ENCODE measurements at regions not wholly inside any gene's neighbourhood (a gene's known extent, or its start where the extent isn't known, plus 50 kb on each side); places are given as distances from the start of the nearest gene placed in this dataset.
"Not testable (repeated sequence)": the region's sequence is repeated elsewhere in the genome, so short reads cannot be mapped to it uniquely, and the experiment has no call there.

- no peaks in the 10 kb centered on the region for H3K27me3 ChIP-seq (ENCODE audit: control insufficient read depth, insufficient read depth, low read length)
- H3K36me3 ChIP-seq (ENCODE audit: control insufficient read depth, insufficient read depth, low read length): no peaks in the 10 kb centered on the region
- H3K4me1 ChIP-seq (ENCODE audit: control insufficient read depth, insufficient read depth, low read length): no peaks in the 10 kb centered on the region
- no peaks in the 10 kb centered on the region for H3K9me3 ChIP-seq (replicated peaks; ENCODE audit: control insufficient read depth, low read depth, low read length)
- WGBS (ENCODE audit: insufficient coverage): 100% methylated on average over 1 of the region's 6 CpGs
- H3K4me3 ChIP-seq (ENCODE audit: low read length): no peak overlapping the region
- no peak for DNase-seq
- no peak overlapping the region for H3K27ac ChIP-seq (ENCODE audit: low read length)
Observed at GRCh38 chr6:51163843-51164529, 345.3 kb downstream of the TFAP2B start.

GRCh38 chr6:51166914-51167313 is 348.2 kb downstream of the TFAP2B start:
- H3K36me3 ChIP-seq (ENCODE audit: control insufficient read depth, insufficient read depth, low read length): no peaks in the 10 kb centered on the region
- no peaks in the 10 kb centered on the region for H3K4me1 ChIP-seq (ENCODE audit: control insufficient read depth, insufficient read depth, low read length)
- no peak overlapping the region for H3K4me3 ChIP-seq (ENCODE audit: low read length)
- no peaks in the 10 kb centered on the region for H3K27me3 ChIP-seq (ENCODE audit: control insufficient read depth, insufficient read depth, low read length)
- H3K9me3 ChIP-seq (replicated peaks; ENCODE audit: control insufficient read depth, low read depth, low read length): no peaks in the 10 kb centered on the region
- no peak for DNase-seq
- no peak overlapping the region for H3K27ac ChIP-seq (ENCODE audit: low read length)
- WGBS (ENCODE audit: insufficient coverage): no CpG with 5 or more reads among the region's 1 CpG

DNA sequence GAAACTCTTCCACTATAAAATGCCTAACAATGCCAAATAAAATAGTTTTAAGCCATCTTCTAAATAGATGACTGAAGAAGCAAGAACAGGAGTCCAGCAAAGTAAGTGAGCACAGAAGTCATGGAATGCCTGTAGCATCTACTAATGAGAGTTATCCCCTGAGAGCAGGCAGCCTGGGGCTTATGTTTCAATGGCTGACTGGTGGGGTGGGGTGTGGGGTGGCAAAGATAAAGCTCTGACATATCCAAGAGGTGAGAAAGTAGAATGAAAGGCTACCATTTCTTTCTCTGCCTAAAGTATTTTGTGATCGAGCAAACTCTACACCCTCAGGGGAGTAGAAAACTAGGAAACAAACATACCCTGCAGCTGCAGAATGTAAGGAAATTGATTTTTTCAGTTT is 348.8 kb downstream of the TFAP2B start:
- Histone ChIP-seq H3K27me3 (ENCODE audit: control insufficient read depth, insufficient read depth, low read length) (no peaks in the 10 kb centered on the region), H3K9me3 (replicated peaks; ENCODE audit: control insufficient read depth, low read depth, low read length) (no peaks in the 10 kb centered on the region), H3K4me3 (ENCODE audit: low read length) (no peak overlapping the region), H3K4me1 (ENCODE audit: control insufficient read depth, insufficient read depth, low read length) (no peaks in the 10 kb centered on the region), H3K27ac (ENCODE audit: low read length) (no peak overlapping the region), H3K36me3 (ENCODE audit: control insufficient read depth, insufficient read depth, low read length) (no peaks in the 10 kb centered on the region)
- DNase-seq: peak; percentile 7
- no CpG with 5 or more reads among the region's 1 CpG for WGBS (ENCODE audit: insufficient coverage)

DNA sequence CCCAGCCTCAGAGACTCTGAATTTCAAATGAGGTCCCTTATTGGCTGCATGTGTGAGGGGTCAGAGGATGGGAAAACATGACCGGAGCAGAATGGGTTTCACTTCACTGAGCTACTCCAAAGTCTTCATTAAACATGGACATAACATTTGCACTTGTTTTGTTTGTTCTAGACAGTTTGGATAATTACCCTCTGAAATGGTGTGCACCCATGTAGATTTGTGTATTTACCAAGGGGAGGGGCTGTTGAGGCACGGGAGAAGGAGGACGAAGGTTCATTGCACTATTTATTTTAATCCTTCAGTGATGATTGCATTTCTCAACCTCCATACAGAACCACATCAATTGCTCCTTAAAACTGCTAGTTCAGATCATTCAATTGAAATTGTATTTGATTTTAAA is 364.2 kb downstream of the TFAP2B start:
- Histone ChIP-seq H3K4me3 (ENCODE audit: low read length) (no peak overlapping the region), H3K9me3 (replicated peaks; ENCODE audit: control insufficient read depth, low read depth, low read length) (no peaks in the 10 kb centered on the region), H3K27ac (ENCODE audit: low read length) (no peak overlapping the region), H3K36me3 (ENCODE audit: control insufficient read depth, insufficient read depth, low read length) (no peaks in the 10 kb centered on the region), H3K27me3 (ENCODE audit: control insufficient read depth, insufficient read depth, low read length) (no peaks in the 10 kb centered on the region), H3K4me1 (ENCODE audit: control insufficient read depth, insufficient read depth, low read length) (no peaks in the 10 kb centered on the region)
- WGBS (ENCODE audit: insufficient coverage): no CpG with 5 or more reads among the region's 3 CpGs
- no peak for DNase-seq

DNA sequence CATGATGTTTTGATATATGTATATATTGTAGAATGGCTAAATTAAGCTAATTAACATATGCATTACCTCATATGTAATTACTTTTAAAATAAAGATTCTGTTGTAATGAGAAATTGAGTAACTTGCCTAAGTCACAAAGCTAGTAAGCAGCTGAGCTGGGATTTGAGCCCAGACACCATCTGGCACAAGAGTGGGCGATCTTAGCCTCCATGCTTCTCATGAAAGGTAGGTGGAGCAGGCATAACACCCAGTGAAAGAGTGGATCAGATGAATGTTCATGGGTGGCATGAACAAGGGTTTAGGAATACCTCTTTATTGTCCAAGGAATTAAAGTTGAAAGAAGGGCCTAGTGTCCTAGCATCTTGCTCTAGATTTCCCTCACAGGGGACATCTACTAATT is 365.4 kb downstream of the TFAP2B start:
- Histone ChIP-seq H3K4me3 (ENCODE audit: low read length) (no peak overlapping the region), H3K9me3 (replicated peaks; ENCODE audit: control insufficient read depth, low read depth, low read length) (no peaks in the 10 kb centered on the region), H3K36me3 (ENCODE audit: control insufficient read depth, insufficient read depth, low read length) (no peaks in the 10 kb centered on the region), H3K27me3 (ENCODE audit: control insufficient read depth, insufficient read depth, low read length) (no peaks in the 10 kb centered on the region), H3K4me1 (ENCODE audit: control insufficient read depth, insufficient read depth, low read length) (no peaks in the 10 kb centered on the region), H3K27ac (ENCODE audit: low read length) (no peak overlapping the region)
- WGBS (ENCODE audit: insufficient coverage): 100% methylated on average over 1 of the region's 1 CpG
- no peak for DNase-seq

- not testable (repeated sequence) for H3K36me3 ChIP-seq (ENCODE audit: control insufficient read depth, insufficient read depth, low read length); DNase-seq; H3K4me1 ChIP-seq (ENCODE audit: control insufficient read depth, insufficient read depth, low read length); H3K27ac ChIP-seq (ENCODE audit: low read length); H3K9me3 ChIP-seq (replicated peaks; ENCODE audit: control insufficient read depth, low read depth, low read length); H3K27me3 ChIP-seq (ENCODE audit: control insufficient read depth, insufficient read depth, low read length); H3K4me3 ChIP-seq (ENCODE audit: low read length)
- 85% methylated on average over 4 of the region's 7 CpGs for WGBS (ENCODE audit: insufficient coverage)
Observed at GRCh38 chr6:51193163-51193562, 374.5 kb downstream of the TFAP2B start.

GRCh38 chr6:51199105-51199552 is 380.5 kb downstream of the TFAP2B start:
- WGBS (ENCODE audit: insufficient coverage): no CpG with 5 or more reads among the region's 2 CpGs
- DNase-seq: peak; percentile 3
- no peak overlapping the region for H3K27ac ChIP-seq (ENCODE audit: low read length)
- H3K4me1 ChIP-seq (ENCODE audit: control insufficient read depth, insufficient read depth, low read length): no peaks in the 10 kb centered on the region
- H3K27me3 ChIP-seq (ENCODE audit: control insufficient read depth, insufficient read depth, low read length): no peaks in the 10 kb centered on the region
- no peaks in the 10 kb centered on the region for H3K9me3 ChIP-seq (replicated peaks; ENCODE audit: control insufficient read depth, low read depth, low read length)
- no peak overlapping the region for H3K4me3 ChIP-seq (ENCODE audit: low read length)
- no peaks in the 10 kb centered on the region for H3K36me3 ChIP-seq (ENCODE audit: control insufficient read depth, insufficient read depth, low read length)

DNA sequence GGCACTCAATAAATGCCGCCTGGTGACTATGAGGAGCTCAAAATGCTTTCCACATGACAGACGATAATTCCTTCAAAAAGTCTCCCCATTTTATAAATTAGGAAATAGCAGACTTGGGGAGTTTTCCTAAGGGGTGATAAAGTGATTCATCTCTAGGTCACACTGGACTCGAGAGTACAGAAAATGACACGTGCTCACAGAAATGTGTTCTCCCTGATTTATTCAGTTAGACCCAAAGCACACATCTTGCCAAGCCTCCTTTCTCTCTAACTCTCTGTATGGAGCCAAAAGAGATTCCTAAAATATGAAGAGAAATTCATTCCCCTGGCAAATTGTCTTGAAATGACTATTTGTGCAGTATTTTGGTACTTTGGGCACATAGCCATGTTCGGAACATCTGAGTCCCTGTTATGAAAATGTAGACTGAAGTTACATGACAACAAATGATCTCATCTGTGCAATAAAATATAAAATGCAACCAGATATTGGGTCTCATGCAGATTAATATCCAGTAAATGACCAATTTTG is 381.1 kb downstream of the TFAP2B start:
- no peaks in the 10 kb centered on the region for H3K9me3 ChIP-seq (replicated peaks; ENCODE audit: control insufficient read depth, low read depth, low read length)
- WGBS (ENCODE audit: insufficient coverage): no CpG with 5 or more reads among the region's 5 CpGs
- no peak overlapping the region for H3K4me3 ChIP-seq (ENCODE audit: low read length)
- H3K27me3 ChIP-seq (ENCODE audit: control insufficient read depth, insufficient read depth, low read length): no peaks in the 10 kb centered on the region
- no peaks in the 10 kb centered on the region for H3K36me3 ChIP-seq (ENCODE audit: control insufficient read depth, insufficient read depth, low read length)
- peak; percentile 68 for DNase-seq
- H3K4me1 ChIP-seq (ENCODE audit: control insufficient read depth, insufficient read depth, low read length): no peaks in the 10 kb centered on the region
- no peak overlapping the region for H3K27ac ChIP-seq (ENCODE audit: low read length)

DNA sequence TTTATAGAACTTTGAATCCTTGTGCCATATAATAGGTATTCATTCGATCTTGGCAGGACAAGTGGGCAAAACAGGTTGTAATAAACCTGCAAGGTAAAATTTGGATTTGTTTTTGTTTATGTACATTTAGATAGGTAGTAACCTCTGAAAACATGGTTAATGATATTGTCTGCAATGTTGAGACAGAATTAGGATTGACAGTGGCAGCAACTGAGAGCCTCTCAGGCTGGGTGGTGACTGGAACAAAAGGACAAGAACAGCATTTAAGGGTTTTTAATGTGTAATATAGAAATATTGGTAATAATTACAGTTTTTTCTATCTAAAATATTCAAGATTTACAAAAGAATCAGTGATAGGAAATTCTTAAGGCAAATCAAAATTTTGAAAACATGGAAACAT is 382.0 kb downstream of the TFAP2B start:
- H3K4me3 ChIP-seq (ENCODE audit: low read length): no peak overlapping the region
- WGBS (ENCODE audit: insufficient coverage): no CpG with 5 or more reads among the region's 1 CpG
- H3K9me3 ChIP-seq (replicated peaks; ENCODE audit: control insufficient read depth, low read depth, low read length): no peaks in the 10 kb centered on the region
- no peaks in the 10 kb centered on the region for H3K27me3 ChIP-seq (ENCODE audit: control insufficient read depth, insufficient read depth, low read length)
- no peaks in the 10 kb centered on the region for H3K4me1 ChIP-seq (ENCODE audit: control insufficient read depth, insufficient read depth, low read length)
- H3K27ac ChIP-seq (ENCODE audit: low read length): no peak overlapping the region
- DNase-seq: no peak
- H3K36me3 ChIP-seq (ENCODE audit: control insufficient read depth, insufficient read depth, low read length): no peaks in the 10 kb centered on the region

- H3K4me1 ChIP-seq (ENCODE audit: control insufficient read depth, insufficient read depth, low read length); H3K36me3 ChIP-seq (ENCODE audit: control insufficient read depth, insufficient read depth, low read length); H3K9me3 ChIP-seq (replicated peaks; ENCODE audit: control insufficient read depth, low read depth, low read length); H3K4me3 ChIP-seq (ENCODE audit: low read length); H3K27me3 ChIP-seq (ENCODE audit: control insufficient read depth, insufficient read depth, low read length); DNase-seq; H3K27ac ChIP-seq (ENCODE audit: low read length): not testable (repeated sequence)
- no CpG with 5 or more reads among the region's 13 CpGs for WGBS (ENCODE audit: insufficient coverage)
Observed at GRCh38 chr6:51202653-51203052, 384.0 kb downstream of the TFAP2B start.

DNA sequence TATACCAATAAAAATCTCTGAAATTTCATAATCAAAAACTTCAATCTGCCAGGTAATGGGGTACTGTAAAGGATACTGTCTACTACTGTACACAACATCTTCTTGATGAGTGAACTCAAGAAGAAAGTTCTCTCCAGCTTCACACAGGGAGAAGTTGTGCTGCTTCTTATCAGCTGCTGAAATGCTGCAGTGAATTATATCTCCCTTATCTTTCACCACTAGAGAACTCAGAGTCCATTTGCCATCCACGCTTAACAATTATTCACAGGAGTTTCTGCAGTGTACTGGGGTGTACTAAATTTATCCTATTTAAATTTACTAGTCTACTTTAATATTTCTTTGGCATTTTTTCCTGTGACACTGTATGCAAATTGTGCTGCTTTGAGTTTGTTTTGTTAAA is 384.8 kb downstream of the TFAP2B start:
- H3K9me3 ChIP-seq (replicated peaks; ENCODE audit: control insufficient read depth, low read depth, low read length): no peaks in the 10 kb centered on the region
- no peaks in the 10 kb centered on the region for H3K4me1 ChIP-seq (ENCODE audit: control insufficient read depth, insufficient read depth, low read length)
- H3K4me3 ChIP-seq (ENCODE audit: low read length): no peak overlapping the region
- no peaks in the 10 kb centered on the region for H3K36me3 ChIP-seq (ENCODE audit: control insufficient read depth, insufficient read depth, low read length)
- WGBS (ENCODE audit: insufficient coverage): no CpG with 5 or more reads among the region's 1 CpG
- DNase-seq: no peak
- H3K27me3 ChIP-seq (ENCODE audit: control insufficient read depth, insufficient read depth, low read length): no peaks in the 10 kb centered on the region
- no peak overlapping the region for H3K27ac ChIP-seq (ENCODE audit: low read length)
